ENCODE measurements at regions not wholly inside any gene's neighbourhood (a gene's known extent, or its start where the extent isn't known, plus 50 kb on each side); places are given as distances from the start of the nearest gene placed in this dataset.
A peak's percentile ranks its signal among the peaks of the same experiment; 100 is the strongest.

DNA sequence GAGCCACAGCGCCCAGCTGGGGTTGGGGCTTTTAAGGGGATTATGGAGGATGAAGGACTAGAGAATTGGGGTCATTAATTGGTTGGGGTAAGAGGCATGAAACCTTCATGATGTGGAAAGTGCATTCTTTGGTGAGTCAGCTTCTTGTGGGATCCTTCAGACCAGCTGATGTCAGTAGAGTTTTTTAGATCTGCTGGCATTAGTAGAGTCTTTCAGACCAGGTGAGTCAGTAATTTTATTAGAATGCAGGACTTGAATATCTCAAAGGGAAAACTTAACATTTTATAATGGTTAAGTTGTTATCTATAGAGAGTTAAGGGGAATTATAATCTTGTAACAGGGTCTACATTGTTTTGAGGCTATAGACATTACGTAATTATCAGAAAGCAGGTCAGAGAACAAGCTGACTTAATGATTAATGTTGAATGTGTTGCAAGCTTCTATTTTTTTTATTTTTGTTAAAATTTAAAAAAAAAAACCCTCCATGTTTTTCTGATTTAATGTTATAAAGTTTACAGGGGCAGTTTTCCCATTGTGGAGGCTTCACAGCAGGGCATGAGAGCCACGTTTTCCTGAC is 160.9 kb upstream of the FMN2 start:
- DNase-seq (ENCODE audit: extremely low read depth, low read depth) = no peak

DNA sequence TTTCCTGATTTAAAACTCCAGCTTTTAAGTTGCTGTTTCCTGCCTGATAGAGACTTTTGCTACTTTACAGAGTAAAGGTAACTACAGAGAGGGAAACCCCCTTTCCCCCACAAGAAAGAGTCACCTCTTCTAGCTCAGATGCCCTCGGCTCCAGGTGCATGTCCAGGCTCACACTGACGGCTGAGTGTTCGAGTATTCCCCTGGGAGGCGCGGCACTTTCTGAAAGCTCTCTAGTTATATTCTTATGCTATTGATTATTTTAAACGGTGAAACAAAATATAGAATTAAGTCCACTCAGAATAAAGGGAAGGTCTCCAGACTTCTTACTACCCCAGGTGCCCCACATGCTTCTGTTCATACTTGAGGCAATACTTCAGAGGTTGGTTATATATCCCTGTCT is 160.3 kb upstream of the FMN2 start:
- TF ChIP-seq, protein P1, sequence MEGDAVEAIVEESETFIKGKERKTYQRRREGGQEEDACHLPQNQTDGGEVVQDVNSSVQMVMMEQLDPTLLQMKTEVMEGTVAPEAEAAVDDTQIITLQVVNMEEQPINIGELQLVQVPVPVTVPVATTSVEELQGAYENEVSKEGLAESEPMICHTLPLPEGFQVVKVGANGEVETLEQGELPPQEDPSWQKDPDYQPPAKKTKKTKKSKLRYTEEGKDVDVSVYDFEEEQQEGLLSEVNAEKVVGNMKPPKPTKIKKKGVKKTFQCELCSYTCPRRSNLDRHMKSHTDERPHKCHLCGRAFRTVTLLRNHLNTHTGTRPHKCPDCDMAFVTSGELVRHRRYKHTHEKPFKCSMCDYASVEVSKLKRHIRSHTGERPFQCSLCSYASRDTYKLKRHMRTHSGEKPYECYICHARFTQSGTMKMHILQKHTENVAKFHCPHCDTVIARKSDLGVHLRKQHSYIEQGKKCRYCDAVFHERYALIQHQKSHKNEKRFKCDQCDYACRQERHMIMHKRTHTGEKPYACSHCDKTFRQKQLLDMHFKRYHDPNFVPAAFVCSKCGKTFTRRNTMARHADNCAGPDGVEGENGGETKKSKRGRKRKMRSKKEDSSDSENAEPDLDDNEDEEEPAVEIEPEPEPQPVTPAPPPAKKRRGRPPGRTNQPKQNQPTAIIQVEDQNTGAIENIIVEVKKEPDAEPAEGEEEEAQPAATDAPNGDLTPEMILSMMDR (IDR thresholded peaks at IDR 0.05; ENCODE audit: low read depth, low read length) = no peak
- DNase-seq (ENCODE audit: extremely low read depth, low read depth) = no peak

More for the DNA sequence above, 160.9 kb upstream of the FMN2 start:
- TF ChIP-seq, protein P1 (IDR thresholded peaks at IDR 0.05; ENCODE audit: low read depth, low read length) = no peak

DNA sequence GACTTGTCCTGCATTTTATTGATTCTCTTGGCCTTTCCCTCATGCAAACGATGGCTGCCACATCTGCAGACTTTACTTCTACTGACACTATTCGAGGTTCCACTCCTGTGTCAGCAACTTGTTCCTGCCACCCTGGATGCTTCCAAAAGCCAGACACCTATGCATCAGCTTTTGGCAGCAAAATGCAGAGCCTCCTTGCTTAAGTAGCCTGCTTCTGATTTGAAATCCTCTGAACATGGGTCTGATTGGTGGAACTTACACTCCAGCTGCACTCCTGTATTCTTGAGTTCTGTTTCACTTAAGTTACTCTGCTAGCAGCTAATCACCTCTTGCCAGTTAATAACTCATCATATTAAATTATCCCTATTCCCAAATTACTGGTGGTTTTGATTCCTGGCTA is 152.1 kb upstream of the FMN2 start:
- no peak for DNase-seq (ENCODE audit: extremely low read depth, low read depth)
- TF ChIP-seq, protein P1 (IDR thresholded peaks at IDR 0.05; ENCODE audit: low read depth, low read length) = no peak

DNA sequence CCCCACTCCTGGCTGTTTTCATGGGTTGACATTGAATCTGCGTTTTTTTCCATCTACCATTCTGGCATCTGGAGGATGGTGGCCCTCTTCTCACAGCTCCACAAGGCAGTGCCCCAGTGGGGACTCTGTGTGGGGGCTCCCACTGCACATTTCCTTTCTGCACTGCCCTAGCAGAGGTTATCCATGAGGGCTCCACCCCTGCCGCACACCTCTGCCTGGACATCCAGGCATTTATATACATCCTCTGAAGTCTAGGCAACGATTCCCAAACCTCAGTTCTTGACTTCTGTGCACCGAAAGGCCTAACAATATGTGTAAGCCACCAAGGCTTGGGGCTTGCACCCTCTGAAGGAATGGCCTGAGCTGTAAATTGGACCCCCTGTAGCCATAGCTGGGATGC is 147.9 kb upstream of the FMN2 start:
- DNase-seq (ENCODE audit: extremely low read depth, low read depth) = no peak
- TF ChIP-seq, protein P1 (IDR thresholded peaks at IDR 0.05; ENCODE audit: low read depth, low read length) = no peak

DNA sequence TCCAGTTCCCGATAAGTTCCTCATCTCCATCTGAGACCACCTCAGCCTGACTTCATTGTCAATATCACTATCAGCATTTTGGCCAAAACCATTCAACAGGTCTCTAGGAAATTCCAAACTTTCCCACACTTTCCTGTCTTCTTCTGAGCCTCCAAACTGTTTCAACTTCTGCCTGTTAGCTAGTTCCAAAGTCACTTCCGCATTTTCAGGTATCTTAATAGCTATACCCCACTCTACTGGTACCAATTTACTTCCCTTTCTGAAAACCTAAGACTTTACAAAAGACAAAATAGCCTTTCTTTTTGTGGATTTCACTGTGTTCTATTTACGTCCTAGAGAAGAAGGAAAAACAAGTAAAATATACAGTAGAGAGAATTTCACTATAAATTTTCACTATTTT is 147.0 kb upstream of the FMN2 start:
- DNase-seq (ENCODE audit: extremely low read depth, low read depth) = no peak

DNA sequence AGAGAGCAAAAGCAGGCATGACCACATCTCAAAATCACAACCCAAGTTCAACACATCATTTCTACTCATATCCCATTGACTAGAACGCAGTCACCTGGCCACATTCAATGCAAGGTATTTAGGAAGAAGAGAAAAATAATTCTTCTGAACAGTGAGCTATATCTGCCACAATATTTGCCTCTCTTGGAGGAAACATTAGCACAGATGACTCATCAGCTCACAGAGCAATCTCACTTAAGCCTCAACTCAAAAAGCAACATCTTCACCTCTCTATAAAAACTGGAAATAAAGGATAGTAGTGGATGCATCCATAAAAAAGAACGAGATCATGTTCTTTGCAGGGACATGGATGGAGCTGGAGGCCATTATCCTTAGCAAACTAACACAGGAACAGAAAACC is 143.9 kb upstream of the FMN2 start:
- TF ChIP-seq, protein P1 (IDR thresholded peaks at IDR 0.05; ENCODE audit: low read depth, low read length) = no peak
- no peak for DNase-seq (ENCODE audit: extremely low read depth, low read depth)

More for the DNA sequence above, 147.0 kb upstream of the FMN2 start:
- TF ChIP-seq, protein P1 (IDR thresholded peaks at IDR 0.05; ENCODE audit: low read depth, low read length) = no peak

DNA sequence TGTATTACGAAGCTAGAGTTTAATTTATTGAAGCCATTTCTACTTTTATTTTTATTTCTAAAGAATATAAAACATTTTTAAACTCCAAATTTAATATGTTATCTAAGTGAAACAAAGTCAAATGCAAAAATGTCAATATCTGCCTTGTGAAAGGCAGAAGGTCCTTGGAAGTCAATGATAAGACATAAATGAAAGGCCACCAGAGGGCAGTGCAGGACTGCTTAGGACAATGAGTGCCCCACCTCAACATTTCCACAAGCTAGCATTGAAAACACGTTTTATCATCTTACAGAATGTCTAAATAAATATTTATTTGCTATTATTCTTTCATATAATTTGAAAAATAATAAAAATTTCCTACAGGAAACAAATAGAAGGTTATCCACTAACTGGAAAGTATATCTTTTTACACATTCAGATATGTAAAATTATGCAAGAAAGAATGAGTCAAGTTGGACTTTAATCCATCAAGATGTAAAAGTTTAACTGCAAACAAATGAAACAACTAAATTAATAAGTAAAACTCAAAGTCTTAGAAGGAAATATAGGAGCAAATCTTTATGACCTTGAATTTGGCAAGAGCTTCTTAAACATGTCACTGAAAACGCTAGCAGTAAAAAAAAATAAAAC is 140.1 kb upstream of the FMN2 start:
- TF ChIP-seq, protein P1 (IDR thresholded peaks at IDR 0.05; ENCODE audit: low read depth, low read length) = peak; percentile 72
- DNase-seq (ENCODE audit: extremely low read depth, low read depth) = peak; percentile 48

Data from AG09319 (cell line).